ENCODE measurements at regions not wholly inside any gene's neighbourhood (a gene's known extent, or its start where the extent isn't known, plus 50 kb on each side); places are given as distances from the start of the nearest gene placed in this dataset.
"Not testable (repeated sequence)": the region's sequence is repeated elsewhere in the genome, so short reads cannot be mapped to it uniquely, and the experiment has no call there.

GRCh38 chr5:124887223-124887622 lies 140.8 kb upstream of the ZNF608 start:
- no peak for DNase-seq (ENCODE audit: low read depth)
- no peak for TF ChIP-seq CTCF (conservative IDR thresholded peaks at IDR 0.05; ENCODE audit: low read length)
- no peak overlapping the region for H3K4me3 ChIP-seq (ENCODE audit: low read length)

- no peak overlapping the region for H3K4me3 ChIP-seq (ENCODE audit: low read length)
- TF ChIP-seq CTCF (conservative IDR thresholded peaks at IDR 0.05; ENCODE audit: low read length): no peak
- no peak for DNase-seq (ENCODE audit: low read depth)
Observed at GRCh38 chr5:124888050-124888506, 141.6 kb upstream of the ZNF608 start.

- no peak for TF ChIP-seq CTCF (conservative IDR thresholded peaks at IDR 0.05; ENCODE audit: low read length)
- H3K4me3 ChIP-seq (ENCODE audit: low read length): no peak overlapping the region
- no peak for DNase-seq (ENCODE audit: low read depth)
Observed at GRCh38 chr5:124888622-124889485, 142.4 kb upstream of the ZNF608 start.

- H3K4me3 ChIP-seq (ENCODE audit: low read length): no peak overlapping the region
- no peak for DNase-seq (ENCODE audit: low read depth)
- no peak for TF ChIP-seq CTCF (conservative IDR thresholded peaks at IDR 0.05; ENCODE audit: low read length)
Observed at GRCh38 chr5:124889486-124889825, 143.0 kb upstream of the ZNF608 start.

- DNase-seq (ENCODE audit: low read depth): no peak
- TF ChIP-seq CTCF (conservative IDR thresholded peaks at IDR 0.05; ENCODE audit: low read length): no peak
- H3K4me3 ChIP-seq (ENCODE audit: low read length): no peak overlapping the region
Observed at GRCh38 chr5:124889850-124890249, 143.4 kb upstream of the ZNF608 start.

GRCh38 chr5:124890442-124890841 lies 144.0 kb upstream of the ZNF608 start:
- not testable (repeated sequence) for H3K4me3 ChIP-seq (ENCODE audit: low read length)

GRCh38 chr5:124891179-124891578 lies 144.7 kb upstream of the ZNF608 start:
- DNase-seq (ENCODE audit: low read depth): no peak
- TF ChIP-seq CTCF (conservative IDR thresholded peaks at IDR 0.05; ENCODE audit: low read length): no peak
- no peak overlapping the region for H3K4me3 ChIP-seq (ENCODE audit: low read length)

More at GRCh38 chr5:124890442-124890841, 144.0 kb upstream of the ZNF608 start:
- DNase-seq (ENCODE audit: low read depth): not testable (repeated sequence)
